ENCODE measurements at regions not wholly inside any gene's neighbourhood (a gene's known extent, or its start where the extent isn't known, plus 50 kb on each side); places are given as distances from the start of the nearest gene placed in this dataset.
A peak's percentile ranks its signal among the peaks of the same experiment; 100 is the strongest.

GRCh38 chr10:14468023-14468441, 137.3 kb upstream of the FRMD4A start:
- TF ChIP-seq CTCF (conservative IDR thresholded peaks at IDR 0.05; ENCODE audit: low read depth, low read length) = no peak
- peak; percentile 10 for DNase-seq (ENCODE audit: low read depth)
- no peak overlapping the region for H3K4me3 ChIP-seq (ENCODE audit: low read length)

- no peak for DNase-seq (ENCODE audit: low read depth)
- TF ChIP-seq CTCF (conservative IDR thresholded peaks at IDR 0.05; ENCODE audit: low read depth, low read length) = no peak
- H3K4me3 ChIP-seq (ENCODE audit: low read length) = no peak overlapping the region
Measured at GRCh38 chr10:14466257-14466656, 135.5 kb upstream of the FRMD4A start.

GRCh38 chr10:14460447-14460846, 129.7 kb upstream of the FRMD4A start:
- no peak for DNase-seq (ENCODE audit: low read depth)
- TF ChIP-seq CTCF (conservative IDR thresholded peaks at IDR 0.05; ENCODE audit: low read depth, low read length) = no peak
- H3K4me3 ChIP-seq (ENCODE audit: low read length) = no peak overlapping the region

- DNase-seq (ENCODE audit: low read depth) = no peak
- no peak overlapping the region for H3K4me3 ChIP-seq (ENCODE audit: low read length)
- no peak for TF ChIP-seq CTCF (conservative IDR thresholded peaks at IDR 0.05; ENCODE audit: low read depth, low read length)
Measured at GRCh38 chr10:14459665-14460064, 128.9 kb upstream of the FRMD4A start.

DNA sequence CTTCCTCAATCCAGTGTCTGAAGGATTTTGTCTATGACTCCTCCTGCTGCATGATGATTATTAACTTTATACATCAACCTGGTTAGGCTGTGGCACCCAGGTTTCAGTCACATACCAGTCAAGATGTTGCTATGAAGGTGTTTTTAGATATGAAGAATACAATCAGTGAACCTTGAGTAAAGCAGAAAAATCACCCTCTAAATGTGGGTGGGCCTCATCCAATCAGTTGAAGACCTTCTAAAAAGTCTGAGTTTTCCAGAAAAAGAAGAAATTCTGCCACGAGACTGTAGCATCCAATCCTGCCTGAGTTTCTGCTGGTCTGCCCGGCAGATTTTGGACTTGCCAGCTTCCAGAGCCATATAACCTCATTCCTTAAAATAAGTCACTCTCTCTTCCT, 126.1 kb upstream of the FRMD4A start:
- TF ChIP-seq CTCF (conservative IDR thresholded peaks at IDR 0.05; ENCODE audit: low read depth, low read length) = no peak
- no peak overlapping the region for H3K4me3 ChIP-seq (ENCODE audit: low read length)
- no peak for DNase-seq (ENCODE audit: low read depth)

- no peak for DNase-seq (ENCODE audit: low read depth)
- H3K4me3 ChIP-seq (ENCODE audit: low read length) = no peak overlapping the region
- TF ChIP-seq CTCF (conservative IDR thresholded peaks at IDR 0.05; ENCODE audit: low read depth, low read length) = no peak
Measured at GRCh38 chr10:14456218-14456869, 125.6 kb upstream of the FRMD4A start.

GRCh38 chr10:14454629-14455028, 123.9 kb upstream of the FRMD4A start:
- no peak for TF ChIP-seq CTCF (conservative IDR thresholded peaks at IDR 0.05; ENCODE audit: low read depth, low read length)
- no peak overlapping the region for H3K4me3 ChIP-seq (ENCODE audit: low read length)
- DNase-seq (ENCODE audit: low read depth) = no peak
